Stimulated activated CD8-positive, alpha-beta memory T cell treated with anti-CD3 and anti-CD28 coated beads, Interleukin-4, amount 100 ng/mL, for 4 hours (primary cell): ENCODE measurements at regions not wholly inside any gene's neighbourhood (a gene's known extent, or its start where the extent isn't known, plus 50 kb on each side); places are given as distances from the start of the nearest gene placed in this dataset.
"Not testable (repeated sequence)": the region's sequence is repeated elsewhere in the genome, so short reads cannot be mapped to it uniquely, and the experiment has no call there.

Source experiments
- DNase-seq, 2 donors: peaks; one replicate each; pipeline ENCODE4 v3.0.0-alpha.2; 2020; ENCODE audit warnings: low read depth in 2 of 2, low spot score in 1 of 2

DNA sequence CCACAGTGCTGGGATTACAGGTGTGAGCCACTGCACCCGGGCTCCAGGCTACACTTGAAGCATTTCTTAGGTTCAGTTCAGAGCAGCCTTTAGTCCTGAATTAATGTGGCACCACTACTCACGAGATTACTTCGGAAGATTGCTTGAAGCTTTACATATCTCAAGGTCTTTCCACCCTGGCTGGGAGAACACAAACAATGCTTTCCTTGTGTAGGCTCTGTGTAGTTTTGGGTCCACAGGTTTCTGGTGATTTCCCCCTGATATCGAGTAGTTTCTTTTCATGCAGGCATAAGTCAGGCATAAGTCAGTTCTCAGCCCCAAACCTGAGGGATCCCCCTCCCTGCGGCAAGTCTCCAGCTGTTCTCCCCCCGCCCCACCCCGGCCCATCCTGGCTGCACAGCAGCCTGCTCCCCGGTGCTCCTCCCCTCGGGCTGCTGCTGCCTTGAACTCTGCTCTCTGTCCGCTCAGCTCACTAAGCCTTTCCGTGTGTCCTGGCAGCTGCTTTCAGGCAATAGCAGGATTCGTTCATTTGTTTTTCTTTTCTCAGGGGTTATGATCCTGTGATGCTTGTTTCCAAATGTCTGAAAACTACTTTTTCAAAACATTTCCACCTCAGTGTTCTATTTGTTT lies 417.7 kb downstream of the TMEM121 start:
- DNase-seq, result no peak

DNA sequence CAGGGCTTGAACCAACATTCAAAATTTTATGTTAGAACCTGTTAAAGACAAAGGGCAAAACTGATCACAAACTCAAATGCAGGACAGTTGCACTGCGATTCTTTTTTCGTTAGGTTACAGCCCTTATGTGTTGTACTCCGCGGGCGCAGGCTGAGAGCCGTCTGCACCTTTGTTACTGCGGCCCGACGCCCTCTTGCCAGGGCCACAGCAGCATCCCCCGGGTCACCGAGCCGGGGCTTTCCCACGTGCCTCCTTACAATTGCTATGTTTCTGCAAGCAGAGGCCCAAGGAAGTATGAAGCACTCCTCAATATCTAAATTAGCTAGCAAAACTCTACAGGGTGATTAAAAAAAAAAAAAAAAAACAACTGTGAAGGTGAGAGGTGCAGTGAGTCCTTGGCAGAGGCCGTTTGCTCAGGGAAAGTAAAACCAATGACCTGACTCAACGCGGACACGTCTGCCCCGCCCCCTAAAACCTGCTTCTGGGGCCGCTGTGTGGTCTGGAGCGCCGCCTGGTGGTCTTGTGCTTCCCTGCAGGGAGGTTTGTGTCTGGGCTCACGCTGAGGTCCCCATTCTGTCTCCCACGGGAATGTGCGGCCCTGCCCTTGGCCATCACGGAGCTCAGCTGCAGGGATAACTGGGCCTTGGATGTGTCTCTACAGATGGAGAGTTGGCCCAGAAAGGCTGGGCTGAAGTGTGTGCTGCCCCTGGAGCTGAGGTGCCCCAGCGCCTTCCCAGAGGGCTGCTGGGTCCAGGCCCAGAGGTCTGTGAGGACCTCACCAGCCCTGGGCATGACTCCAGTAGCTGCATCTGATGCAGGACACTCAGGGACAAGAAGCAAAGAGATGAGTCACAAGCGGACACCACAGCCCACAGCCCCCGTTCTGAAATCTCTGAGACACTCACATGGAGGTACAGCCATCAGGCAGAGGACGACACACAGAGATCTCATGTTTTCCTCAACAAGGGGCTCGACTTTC lies 418.5 kb downstream of the TMEM121 start:
- peak; percentile 46 to 66 for DNase-seq

DNA sequence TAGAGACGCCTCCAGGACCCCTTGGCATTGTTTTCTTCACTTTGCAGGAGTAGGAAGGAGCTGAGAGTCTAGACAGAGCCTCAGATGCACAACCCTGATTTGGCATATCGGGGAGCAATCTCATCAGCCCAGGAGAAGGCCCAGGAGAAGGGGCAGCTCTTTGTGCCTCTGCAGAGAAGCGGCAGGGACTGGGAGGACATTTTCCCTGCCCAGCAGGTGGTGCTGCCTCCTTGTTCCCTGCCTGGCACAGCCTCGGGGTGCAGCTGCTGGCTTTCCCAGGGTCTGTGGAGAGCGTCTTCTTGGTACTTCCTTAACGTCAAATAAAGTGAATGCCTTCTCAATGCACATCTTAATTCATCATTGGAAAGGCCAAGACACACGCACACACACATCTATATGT lies 419.5 kb downstream of the TMEM121 start:
- DNase-seq, result no peak

DNA sequence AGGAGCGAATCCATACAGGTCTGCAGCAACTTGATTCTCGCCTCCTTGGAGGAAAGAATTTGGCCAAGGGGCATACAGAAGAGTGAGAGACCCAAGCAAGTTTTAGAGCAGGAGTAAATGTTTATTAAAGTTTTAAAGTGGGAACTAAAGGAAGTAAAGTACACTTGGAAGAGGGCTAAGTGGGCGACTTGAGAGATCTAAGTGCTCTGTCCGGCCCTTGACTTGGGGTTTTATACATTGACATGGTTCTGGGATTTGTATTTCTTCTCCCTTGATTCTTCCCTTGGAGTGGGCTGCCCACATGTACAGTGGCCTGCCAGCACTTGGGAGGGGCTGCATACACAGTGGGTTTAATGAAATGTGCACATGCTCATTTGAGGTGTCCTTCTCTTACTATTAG lies 421.2 kb downstream of the TMEM121 start:
- no peak for DNase-seq

DNA sequence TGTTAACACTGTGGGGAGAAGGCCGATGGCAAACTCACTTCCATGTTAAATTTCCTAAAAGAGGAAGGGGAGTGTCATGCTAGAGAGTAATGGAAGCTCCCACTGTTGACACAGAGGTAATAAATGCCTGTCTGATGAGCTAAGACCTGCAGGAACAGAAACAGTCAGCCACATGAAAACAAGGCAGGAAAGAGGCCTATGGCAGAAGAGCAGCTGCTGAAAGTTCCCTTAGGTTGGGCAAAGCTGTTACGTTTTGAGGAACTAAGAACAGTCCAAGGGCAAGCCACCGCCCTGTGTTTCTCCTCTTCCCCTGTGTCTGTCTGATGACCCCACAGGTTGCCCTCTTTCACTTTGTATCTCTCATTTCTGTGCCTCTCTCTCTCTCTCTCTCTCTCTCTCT lies 422.6 kb downstream of the TMEM121 start:
- not testable (repeated sequence) for DNase-seq

DNA sequence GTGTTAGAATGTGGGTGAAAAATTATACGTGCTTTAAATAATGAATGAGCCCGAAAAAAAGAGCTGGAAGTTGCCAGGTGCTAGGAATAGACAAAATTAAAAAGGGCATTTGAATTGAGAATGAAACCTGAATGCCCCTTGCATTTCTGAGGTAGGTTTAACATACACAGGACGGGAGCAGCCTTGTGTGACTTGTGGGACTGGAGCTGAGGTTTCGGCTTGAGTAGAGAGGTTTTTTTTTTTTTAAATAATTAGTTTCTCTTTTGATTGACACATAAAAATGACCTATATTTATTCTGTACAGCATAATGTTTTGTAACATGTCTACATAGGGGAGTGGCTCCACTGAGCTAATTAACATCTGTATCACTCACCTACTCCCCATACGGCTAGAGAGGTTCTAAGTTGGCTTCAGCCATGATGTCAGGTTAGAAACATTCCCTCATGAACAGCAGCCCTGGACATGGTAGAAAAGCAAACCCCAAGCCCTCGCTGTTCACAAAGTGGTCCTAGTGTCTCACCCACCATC lies 424.0 kb downstream of the TMEM121 start:
- DNase-seq, result not testable (repeated sequence)

DNA sequence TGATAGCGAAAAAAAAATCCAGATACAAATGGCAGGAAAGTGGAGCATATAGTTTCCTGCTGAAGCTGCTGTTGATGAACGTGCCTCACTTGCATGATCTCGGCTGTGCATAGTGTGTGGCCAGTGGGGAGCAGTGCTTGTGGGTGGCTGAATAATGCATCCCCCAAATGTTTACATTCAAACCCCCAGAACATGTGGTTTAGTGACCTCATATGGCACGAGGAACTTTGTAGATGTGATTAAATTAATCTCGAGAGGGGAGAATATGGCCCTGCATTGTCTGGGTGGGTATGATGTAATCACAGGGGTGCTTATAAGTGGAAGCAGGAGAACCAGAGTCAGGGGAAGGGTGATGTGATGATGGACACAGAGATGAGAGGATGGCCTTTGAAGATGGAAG lies 425.0 kb downstream of the TMEM121 start:
- DNase-seq, result no peak

DNA sequence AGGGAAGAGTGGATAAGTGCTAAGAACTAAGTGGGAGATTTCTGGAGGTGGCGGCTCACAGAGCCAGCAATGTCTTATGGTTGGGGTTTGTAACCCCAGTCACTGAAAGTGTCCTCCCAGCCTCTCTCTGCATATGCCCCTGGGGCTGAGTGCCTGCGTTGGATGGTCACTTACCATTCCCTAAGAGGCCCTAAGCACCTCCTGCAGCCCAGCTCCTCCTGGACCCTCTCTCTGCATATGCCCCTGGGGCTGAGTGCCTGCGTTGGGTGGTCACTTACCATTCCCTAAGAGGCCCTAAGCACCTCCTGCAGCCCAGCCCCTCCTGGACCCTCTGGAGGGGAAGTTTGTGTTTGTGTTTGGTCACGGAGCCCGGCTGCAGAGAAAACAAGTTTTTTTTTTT lies 425.8 kb downstream of the TMEM121 start:
- no peak for DNase-seq

DNA sequence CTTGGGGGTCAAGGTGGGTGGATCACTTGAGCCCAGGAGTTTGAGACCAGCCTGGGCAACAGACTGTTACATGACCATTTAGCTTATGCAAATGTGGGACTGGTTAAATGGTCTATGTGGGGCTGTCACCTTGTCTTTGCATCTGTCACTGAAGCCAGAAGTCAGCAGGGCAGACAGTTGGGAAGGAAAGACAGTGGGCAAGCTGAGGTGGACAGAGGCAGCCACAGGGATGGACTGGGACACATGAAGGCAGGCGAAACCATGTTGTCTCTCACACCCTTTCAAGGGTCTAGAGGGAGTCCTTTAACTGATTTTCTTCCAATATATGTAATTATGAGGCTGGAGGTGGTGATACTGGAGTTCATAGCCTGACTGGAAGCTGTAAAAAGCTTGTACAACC lies 426.4 kb downstream of the TMEM121 start:
- no peak for DNase-seq

DNA sequence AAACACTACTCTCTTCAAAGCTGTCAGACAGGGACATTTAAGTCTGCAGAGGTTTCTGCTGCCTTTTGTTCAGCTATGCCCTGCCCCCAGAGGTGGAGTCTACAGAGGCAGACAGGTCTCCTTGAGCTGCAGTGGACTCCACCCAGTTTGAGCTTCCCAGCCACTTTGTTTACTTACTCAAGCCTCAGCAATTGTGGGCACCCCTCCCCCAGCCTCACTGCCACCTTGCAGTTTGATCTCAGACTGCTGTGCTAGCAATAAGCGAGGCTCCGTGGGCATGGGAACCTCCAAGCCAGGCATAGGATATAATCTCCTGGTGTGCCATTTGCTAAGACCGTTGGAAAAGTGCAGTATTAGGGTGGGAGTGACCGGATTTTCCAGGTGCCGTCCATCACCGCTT lies 435.2 kb downstream of the TMEM121 start:
- not testable (repeated sequence) for DNase-seq

DNA sequence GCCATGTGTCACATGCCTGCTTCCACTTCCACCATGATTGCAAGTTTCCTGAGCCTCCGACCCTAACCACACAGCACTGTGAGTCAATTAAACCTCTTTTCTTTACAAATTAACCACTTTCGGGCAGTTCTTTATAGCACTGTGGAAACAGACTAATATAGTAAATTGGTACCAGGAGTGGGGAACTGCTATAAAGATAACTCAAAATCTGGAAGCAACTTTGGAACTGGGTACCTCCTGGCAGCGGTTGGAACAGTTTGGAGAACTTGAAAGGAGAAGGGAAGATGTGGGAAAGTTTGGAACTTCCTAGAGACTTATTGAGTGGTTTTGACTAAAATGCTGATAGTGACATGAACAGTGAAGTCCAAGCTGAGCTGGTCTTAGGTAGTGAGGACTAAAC lies 436.1 kb downstream of the TMEM121 start:
- no peak for DNase-seq

DNA sequence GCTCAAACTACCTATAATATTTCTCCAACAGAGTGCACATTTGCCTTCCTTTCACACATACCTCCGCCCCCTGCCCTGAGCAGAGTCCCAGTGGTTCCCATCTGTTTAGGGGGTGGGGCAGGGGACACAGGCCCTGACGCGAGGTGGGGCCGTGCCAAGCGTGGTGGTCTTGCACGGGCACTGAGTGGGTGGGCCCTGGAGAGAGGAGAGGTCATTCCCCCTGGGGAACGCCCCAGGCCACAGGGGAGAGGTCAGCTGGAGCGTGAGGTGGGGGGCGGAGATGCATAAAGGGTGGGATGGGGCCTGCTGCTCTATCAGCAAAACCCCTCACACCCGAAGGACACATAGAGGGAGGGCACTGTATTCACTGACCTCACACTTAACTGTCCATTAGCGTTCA lies 441.9 kb downstream of the TMEM121 start:
- DNase-seq, result no peak

DNA sequence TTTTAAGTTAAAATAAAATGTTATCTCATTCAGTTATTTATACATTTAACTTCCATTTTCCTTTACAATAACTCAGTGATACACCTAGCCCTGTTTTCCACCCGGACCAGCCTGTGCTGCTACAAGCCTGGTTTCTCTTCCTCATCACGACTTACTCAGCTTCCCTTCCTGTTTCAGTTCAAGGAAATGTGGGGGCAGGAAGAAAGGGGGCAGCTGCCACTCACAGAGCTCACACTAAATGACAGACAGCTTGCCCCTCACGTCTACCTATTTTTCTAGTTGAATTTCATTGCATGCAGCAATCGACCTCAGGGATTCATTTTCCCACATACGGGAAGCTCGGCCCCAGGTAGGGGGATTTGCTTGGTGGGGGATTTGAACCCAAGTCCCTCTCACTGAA lies 442.6 kb downstream of the TMEM121 start:
- not testable (repeated sequence) for DNase-seq

DNA sequence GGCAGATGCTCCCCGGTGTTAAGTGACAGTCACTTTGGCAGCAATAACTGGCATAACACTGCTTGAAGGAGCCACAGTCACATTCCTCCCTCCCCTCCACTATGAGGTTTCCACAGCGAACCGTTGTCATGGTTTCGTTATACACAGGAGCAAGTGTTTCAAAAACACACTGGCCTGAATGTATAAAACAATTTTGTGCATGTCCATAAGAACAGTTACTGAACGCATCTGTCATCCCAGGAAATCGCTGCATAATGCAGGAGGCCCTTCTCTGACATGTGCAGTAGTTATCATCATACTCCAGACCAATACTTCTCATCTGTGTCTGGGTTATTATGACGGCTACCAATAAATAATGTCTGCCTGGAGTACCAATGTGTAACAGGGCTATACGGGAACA lies 444.4 kb downstream of the TMEM121 start:
- not testable (repeated sequence) for DNase-seq

DNA sequence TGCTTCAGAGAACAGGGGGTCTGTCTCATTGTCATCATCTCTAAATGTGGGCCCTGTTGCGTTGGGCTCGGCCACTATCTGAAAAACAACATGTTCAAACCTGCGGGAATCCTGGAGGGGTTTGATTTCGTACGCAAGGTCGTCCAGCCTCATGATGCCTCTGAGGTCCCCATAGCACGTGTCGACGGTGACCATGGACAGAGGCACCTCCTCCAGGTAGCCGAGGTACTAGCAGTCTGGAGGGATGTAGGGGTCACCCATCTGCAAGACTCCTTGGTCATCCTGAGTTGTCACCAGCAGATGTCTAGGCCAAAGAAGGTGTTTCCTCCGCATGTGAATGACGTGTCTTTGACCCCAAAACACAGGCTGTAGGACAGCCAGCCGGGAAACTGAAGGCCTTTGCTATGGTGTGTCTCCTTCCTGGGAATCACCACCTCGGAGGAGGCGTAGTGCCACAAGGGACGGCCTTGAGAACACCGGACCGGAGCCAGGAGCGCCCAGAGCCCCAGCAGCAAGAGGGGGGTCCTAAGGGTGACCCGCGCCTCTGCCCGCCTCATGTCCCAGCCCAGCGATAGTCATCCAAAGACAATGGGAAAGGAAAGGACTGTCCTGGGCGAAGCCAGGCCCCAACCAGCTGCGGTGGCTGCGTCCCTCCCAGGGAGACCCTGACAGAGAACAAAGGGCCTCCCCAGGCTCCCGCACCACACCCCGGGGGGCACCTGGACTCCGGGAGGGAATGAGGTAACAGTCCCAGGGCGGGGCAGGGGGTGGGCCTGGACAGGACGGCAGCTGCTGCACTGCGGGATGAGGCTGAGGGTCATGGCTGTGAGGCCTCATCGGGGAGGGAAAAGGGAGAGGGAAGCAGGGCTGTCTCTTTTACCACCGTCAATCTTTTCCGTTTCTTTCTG lies 445.5 kb downstream of the TMEM121 start:
- DNase-seq, result no peak

DNA sequence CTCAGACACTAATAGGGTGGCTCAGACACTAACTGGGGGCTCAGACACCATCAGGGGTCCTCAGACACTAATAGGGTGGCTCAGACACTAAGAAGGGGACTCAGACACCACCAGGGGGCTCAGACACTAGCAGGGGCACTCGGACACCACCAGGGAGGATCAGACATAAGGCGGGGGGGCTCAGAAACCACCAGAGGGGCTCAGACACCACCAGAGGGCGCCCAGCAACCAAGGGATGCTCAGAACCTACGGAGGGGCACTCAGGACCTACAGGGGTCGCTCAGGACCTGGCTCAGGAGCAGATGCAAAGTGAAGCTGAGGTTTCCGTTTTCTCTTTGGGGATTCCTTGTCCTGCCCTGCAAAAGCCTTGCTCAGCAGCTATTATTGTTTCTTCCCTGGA lies 448.5 kb downstream of the TMEM121 start:
- DNase-seq, result peak; percentile 30 to 43

DNA sequence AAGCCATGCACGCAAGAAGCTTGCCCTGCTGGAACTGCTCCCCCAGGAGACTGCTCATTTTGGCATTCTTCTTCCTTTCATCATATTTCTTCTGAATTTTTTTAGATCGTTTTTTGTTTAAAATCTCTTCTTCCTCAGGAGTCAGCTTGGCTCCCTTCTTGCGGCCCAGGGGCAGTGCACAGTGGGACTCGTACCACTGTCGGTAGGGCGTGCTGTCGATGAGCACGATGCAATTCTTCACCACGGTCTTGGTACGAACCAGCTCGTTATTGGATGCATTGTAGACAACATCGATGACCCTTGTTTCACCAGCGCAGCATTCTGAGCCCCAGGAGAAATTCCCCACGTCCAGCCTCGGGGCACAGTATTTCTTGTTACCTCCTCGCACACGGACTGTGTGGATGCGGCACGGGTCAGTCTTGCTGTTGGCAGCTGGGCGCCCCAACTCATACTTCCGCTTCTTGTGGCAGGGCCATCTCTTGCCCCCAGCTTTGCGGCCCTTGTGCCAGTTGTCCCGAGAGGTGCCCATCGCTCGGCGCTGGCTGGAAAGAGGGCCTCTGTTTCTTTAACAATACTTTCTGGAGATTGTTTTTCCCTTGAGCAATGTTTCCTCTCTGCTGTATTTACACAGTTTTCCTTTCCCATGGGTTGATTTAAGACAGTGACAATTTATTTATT lies 452.4 kb downstream of the TMEM121 start:
- no peak for DNase-seq

DNA sequence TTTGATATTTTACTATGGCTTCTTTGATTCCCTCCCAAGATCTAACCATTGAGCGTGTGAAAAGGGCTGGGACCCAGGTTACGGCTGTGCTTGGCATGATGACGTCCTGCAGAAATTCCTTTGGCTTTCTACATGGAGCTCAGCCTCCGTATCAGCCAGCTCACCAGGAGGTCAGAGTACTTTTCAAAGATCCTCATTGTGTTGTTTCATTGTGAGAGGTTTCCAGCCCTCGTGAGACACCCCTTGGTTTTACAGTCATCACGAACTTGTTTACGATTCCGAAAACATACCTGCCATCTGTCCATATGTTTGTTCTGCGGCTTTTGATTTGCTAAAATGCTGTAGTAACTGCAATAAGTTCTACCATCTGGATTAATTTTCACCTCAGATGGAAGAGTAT lies 453.1 kb downstream of the TMEM121 start:
- DNase-seq, result no peak

DNA sequence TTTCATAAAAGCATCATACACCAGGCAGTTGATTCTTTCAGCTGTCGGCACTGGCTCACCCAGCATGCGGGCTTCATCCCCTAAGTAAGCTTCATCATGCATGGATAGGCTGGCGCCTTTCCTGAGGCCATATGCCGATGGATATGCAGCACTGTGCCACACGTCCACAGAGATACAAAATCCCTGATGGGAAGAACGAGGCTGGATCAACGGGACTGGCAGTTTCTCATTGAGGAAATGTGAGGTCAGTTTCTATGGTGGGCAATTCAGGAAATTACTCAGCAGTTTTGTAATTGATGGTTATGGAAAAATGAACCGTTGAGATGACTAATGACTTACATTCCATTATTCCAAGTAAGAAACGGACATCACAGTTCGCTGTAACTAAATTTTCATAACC lies 453.8 kb downstream of the TMEM121 start:
- no peak for DNase-seq

DNA sequence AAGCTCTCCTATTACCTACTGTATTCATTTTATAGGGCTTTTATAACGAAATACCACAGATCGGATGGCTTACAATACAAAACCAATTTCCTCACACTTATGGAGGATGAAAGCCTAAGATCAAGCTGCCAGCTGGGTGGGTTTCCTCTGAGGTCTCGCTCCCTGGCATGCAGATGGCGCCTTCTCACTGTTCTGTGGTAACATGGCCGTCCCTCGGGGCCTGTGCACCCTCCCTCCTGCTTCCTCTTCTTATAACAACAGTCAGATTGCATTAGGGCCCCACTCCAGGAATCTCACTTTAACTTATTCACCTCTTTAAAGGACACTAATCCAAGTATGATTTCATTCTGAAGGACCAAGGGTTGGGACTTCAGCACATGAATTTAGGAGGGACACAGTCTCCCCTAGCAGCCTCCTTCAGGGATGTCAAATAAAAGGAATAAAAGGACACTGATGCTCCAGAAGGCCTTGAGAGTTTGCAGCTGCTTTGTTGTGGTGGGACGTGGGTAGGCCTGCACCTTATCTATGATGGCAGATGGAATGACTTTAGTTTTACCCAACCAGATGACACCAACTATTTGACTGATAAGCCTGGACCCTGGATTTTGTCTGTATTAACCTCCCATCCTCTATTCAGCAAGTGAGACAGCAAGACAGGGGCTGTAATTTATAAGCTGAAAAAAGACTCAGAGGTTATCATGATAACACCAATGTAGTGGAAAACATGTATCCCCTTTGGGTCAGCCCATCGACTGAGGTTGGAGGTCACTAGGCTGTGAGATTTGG lies 455.3 kb downstream of the TMEM121 start:
- not testable (repeated sequence) for DNase-seq
